ENCODE measurements at regions not wholly inside any gene's neighbourhood (a gene's known extent, or its start where the extent isn't known, plus 50 kb on each side); places are given as distances from the start of the nearest gene placed in this dataset.

DNA sequence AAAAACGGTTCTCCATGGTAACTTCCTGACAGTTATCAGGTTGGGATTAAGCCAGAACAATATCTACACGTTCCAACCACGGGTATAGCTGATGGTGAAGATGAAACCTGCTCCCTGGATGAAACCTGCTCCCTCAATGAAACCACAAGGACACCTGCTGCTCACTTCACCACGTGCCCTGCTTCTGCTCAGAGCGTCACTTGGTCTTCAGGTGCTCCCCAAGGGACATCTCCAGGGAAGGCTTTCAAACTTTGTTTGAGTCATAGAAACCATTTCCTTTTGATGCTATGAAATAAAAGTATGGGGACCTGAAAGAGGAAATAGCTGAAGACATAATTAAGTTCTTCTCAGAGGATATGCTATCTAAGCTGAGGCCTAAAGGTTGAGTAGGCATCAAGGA, 242.4 kb downstream of the MED10 start:
- no peak overlapping the region for H2BK20ac ChIP-seq (ENCODE audit: low read depth, low read length, poor library complexity, severe bottlenecking)
- no peak overlapping the region for H4K91ac ChIP-seq (ENCODE audit: insufficient read length, low read depth, low read length)
- no peaks in the 10 kb centered on the region for H3K9me3 Mint-ChIP-seq
- no peak for DNase-seq
- H3K14ac ChIP-seq (ENCODE audit: insufficient read depth, low read length), result no peak overlapping the region
- WGBS (ENCODE audit: extremely low coverage, insufficient read length, low lambda C conversion rate), result no CpG with 5 or more reads among the region's 5 CpGs
- no peaks in the 10 kb centered on the region for H3K4me1 ChIP-seq (ENCODE audit: insufficient read depth, low read length)
- H3K27ac Mint-ChIP-seq, result no peak overlapping the region
- no peak overlapping the region for H4K8ac ChIP-seq (replicated peaks; ENCODE audit: insufficient read length, low read depth, low read length)
- no peak overlapping the region for H3K23ac ChIP-seq (ENCODE audit: insufficient read length, low read depth, low read length)
- H3K56ac ChIP-seq (ENCODE audit: insufficient read length, low read depth, low read length), result no peak overlapping the region
- no peak overlapping the region for H2BK120ac ChIP-seq (ENCODE audit: low read depth, low read length, poor library complexity, severe bottlenecking)
- peaks cover 11 to 12% of the 10 kb centered on the region in 2 experiments for H3K4me1 Mint-ChIP-seq
- H3K18ac ChIP-seq (ENCODE audit: insufficient read length, low read depth, low read length), result no peak overlapping the region
- H3K23me2 ChIP-seq (ENCODE audit: insufficient read length, low read depth, low read length, poor library complexity, severe bottlenecking), result no peaks in the 10 kb centered on the region
- no peak overlapping the region for H2AK5ac ChIP-seq (ENCODE audit: insufficient read length, low read length)
- no peaks in the 10 kb centered on the region for H4K20me1 ChIP-seq (ENCODE audit: control insufficient read depth, insufficient read depth, insufficient read length)
- H3T11ph ChIP-seq (ENCODE audit: low read length), result no peak overlapping the region
- H3K9ac ChIP-seq (ENCODE audit: extremely low read depth, insufficient read length, low read length), result no peak overlapping the region
- H3K79me2 ChIP-seq (ENCODE audit: insufficient read depth, low read length), result no peaks in the 10 kb centered on the region
- no peak overlapping the region for H2AFZ ChIP-seq (ENCODE audit: low read length)
- no peak overlapping the region for H3K4ac ChIP-seq (ENCODE audit: low read depth, low read length)
- H3K4me3 Mint-ChIP-seq, result no peak overlapping the region
- H2BK5ac ChIP-seq (ENCODE audit: insufficient read length, low read length), result no peak overlapping the region
- no peaks in the 10 kb centered on the region for H3K79me1 ChIP-seq (ENCODE audit: insufficient read depth, low read depth, low read length, poor library complexity, severe bottlenecking)
- H3K4me2 ChIP-seq (ENCODE audit: insufficient read depth, insufficient read length, low read length), result no peak overlapping the region
- TF ChIP-seq, protein P1, sequence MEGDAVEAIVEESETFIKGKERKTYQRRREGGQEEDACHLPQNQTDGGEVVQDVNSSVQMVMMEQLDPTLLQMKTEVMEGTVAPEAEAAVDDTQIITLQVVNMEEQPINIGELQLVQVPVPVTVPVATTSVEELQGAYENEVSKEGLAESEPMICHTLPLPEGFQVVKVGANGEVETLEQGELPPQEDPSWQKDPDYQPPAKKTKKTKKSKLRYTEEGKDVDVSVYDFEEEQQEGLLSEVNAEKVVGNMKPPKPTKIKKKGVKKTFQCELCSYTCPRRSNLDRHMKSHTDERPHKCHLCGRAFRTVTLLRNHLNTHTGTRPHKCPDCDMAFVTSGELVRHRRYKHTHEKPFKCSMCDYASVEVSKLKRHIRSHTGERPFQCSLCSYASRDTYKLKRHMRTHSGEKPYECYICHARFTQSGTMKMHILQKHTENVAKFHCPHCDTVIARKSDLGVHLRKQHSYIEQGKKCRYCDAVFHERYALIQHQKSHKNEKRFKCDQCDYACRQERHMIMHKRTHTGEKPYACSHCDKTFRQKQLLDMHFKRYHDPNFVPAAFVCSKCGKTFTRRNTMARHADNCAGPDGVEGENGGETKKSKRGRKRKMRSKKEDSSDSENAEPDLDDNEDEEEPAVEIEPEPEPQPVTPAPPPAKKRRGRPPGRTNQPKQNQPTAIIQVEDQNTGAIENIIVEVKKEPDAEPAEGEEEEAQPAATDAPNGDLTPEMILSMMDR (conservative IDR thresholded peaks at IDR 0.05), result no peak
- no peaks in the 10 kb centered on the region for H3K27me3 ChIP-seq (ENCODE audit: insufficient read depth, low read length)
- no peak overlapping the region for H3K27ac ChIP-seq (ENCODE audit: insufficient read length, low read depth, low read length)
- H3K27me3 Mint-ChIP-seq (ENCODE audit: low read depth), result no peaks in the 10 kb centered on the region
- no peaks in the 10 kb centered on the region for H3K36me3 Mint-ChIP-seq (ENCODE audit: insufficient read depth in 1 of 3, low read depth in 3 of 3)
- H4K5ac ChIP-seq (ENCODE audit: insufficient read length, low read depth, low read length), result no peak overlapping the region
- H2BK15ac ChIP-seq (ENCODE audit: low read depth, low read length), result no peak overlapping the region
- no peaks in the 10 kb centered on the region for H3K9me3 ChIP-seq (ENCODE audit: control insufficient read depth, low read depth, low read length)
- no peak overlapping the region for H2BK12ac ChIP-seq (ENCODE audit: insufficient read length, low read depth, low read length)
